ENCODE measurements at regions not wholly inside any gene's neighbourhood (a gene's known extent, or its start where the extent isn't known, plus 50 kb on each side); places are given as distances from the start of the nearest gene placed in this dataset.

GRCh38 chr4:104353481-104353880 is 141.2 kb downstream of the CXXC4 start:
- ChIA-PET CTCF (no interaction called here), POLR2A (no interaction called here)

GRCh38 chr4:104352211-104352610 is 142.5 kb downstream of the CXXC4 start:
- ATAC-seq (ENCODE audit: poor library complexity): no peak
- ChIA-PET CTCF (no interaction called here), POLR2A (no interaction called here)
- Mint-ChIP-seq H3K27ac (no peak overlapping the region), H3K4me1 (ENCODE audit: low read depth) (no peaks in the 10 kb centered on the region), H3K36me3 (ENCODE audit: low read depth) (no peaks in the 10 kb centered on the region), H3K4me3 (no peak overlapping the region), H3K27me3 (no peaks in the 10 kb centered on the region), H3K9me3 (peaks cover 28% of the 10 kb centered on the region)
- intact Hi-C loops (cut with DNase I, micrococcal nuclease): no loop called here
- no peak for DNase-seq
- Histone ChIP-seq H3K4me3 (ENCODE audit: low read length) (no peak overlapping the region), H3K27ac (ENCODE audit: low read depth in 1 of 2, low read length in 2 of 2) (no peak overlapping the region), H3K9me3 (ENCODE audit: control insufficient read depth in 1 of 2, insufficient read depth in 1 of 2, low read length in 2 of 2) (peaks cover 12 to 18% of the 10 kb centered on the region in 2 experiments), H3K27me3 (ENCODE audit: control insufficient read depth in 1 of 2, insufficient read depth in 2 of 2, low read length in 2 of 2) (no peaks in the 10 kb centered on the region), H3K4me1 (ENCODE audit: insufficient read depth, low read length) (no peaks in the 10 kb centered on the region), H3K36me3 (ENCODE audit: insufficient read depth, low read length) (no peaks in the 10 kb centered on the region)
- TF ChIP-seq CTCF (IDR thresholded peaks at IDR 0.05): no peak

More at GRCh38 chr4:104353481-104353880, 141.2 kb downstream of the CXXC4 start:
- Histone ChIP-seq H3K36me3 (ENCODE audit: insufficient read depth, low read length) (no peaks in the 10 kb centered on the region), H3K4me3 (ENCODE audit: low read length) (no peak overlapping the region), H3K27me3 (ENCODE audit: control insufficient read depth in 1 of 2, insufficient read depth in 2 of 2, low read length in 2 of 2) (no peaks in the 10 kb centered on the region), H3K27ac (ENCODE audit: low read depth in 1 of 2, low read length in 2 of 2) (no peak overlapping the region), H3K4me1 (ENCODE audit: insufficient read depth, low read length) (no peaks in the 10 kb centered on the region), H3K9me3 (ENCODE audit: control insufficient read depth in 1 of 2, insufficient read depth in 1 of 2, low read length in 2 of 2) (peaks cover 12 to 18% of the 10 kb centered on the region in 2 experiments)
- no peak overlapping the region for H3K27ac Mint-ChIP-seq
- ATAC-seq (ENCODE audit: poor library complexity): no peak
- no peaks in the 10 kb centered on the region for H3K36me3 Mint-ChIP-seq (ENCODE audit: low read depth)
- no peak for TF ChIP-seq CTCF (IDR thresholded peaks at IDR 0.05)
- no peak for DNase-seq
- H3K4me3 Mint-ChIP-seq: no peak overlapping the region
- no peaks in the 10 kb centered on the region for H3K4me1 Mint-ChIP-seq (ENCODE audit: low read depth)
- intact Hi-C loops (cut with DNase I, micrococcal nuclease): no loop called here
- peaks cover 25% of the 10 kb centered on the region for H3K9me3 Mint-ChIP-seq
- no peaks in the 10 kb centered on the region for H3K27me3 Mint-ChIP-seq

GRCh38 chr4:104351706-104352105 is 143.0 kb downstream of the CXXC4 start:
- Mint-ChIP-seq H3K27ac (no peak overlapping the region), H3K4me3 (no peak overlapping the region), H3K36me3 (ENCODE audit: low read depth) (no peaks in the 10 kb centered on the region), H3K27me3 (no peaks in the 10 kb centered on the region), H3K9me3 (peaks cover 26% of the 10 kb centered on the region), H3K4me1 (ENCODE audit: low read depth) (no peaks in the 10 kb centered on the region)
- intact Hi-C loops (cut with DNase I, micrococcal nuclease): no loop called here
- no peaks in the 10 kb centered on the region for H3K36me3 ChIP-seq (ENCODE audit: insufficient read depth, low read length)
- TF ChIP-seq CTCF (IDR thresholded peaks at IDR 0.05): no peak
- ChIA-PET POLR2A (no interaction called here), CTCF (no interaction called here)
- H3K27me3 ChIP-seq (ENCODE audit: control insufficient read depth in 1 of 2, insufficient read depth in 2 of 2, low read length in 2 of 2): no peaks in the 10 kb centered on the region
- H3K27ac ChIP-seq (ENCODE audit: low read depth in 1 of 2, low read length in 2 of 2): no peak overlapping the region
- DNase-seq: no peak
- H3K9me3 ChIP-seq (ENCODE audit: control insufficient read depth in 1 of 2, insufficient read depth in 1 of 2, low read length in 2 of 2): peaks cover 12 to 18% of the 10 kb centered on the region in 2 experiments
- H3K4me3 ChIP-seq (ENCODE audit: low read length): no peak overlapping the region
- no peak for ATAC-seq (ENCODE audit: poor library complexity)
- H3K4me1 ChIP-seq (ENCODE audit: insufficient read depth, low read length): no peaks in the 10 kb centered on the region

All from CD4-positive, alpha-beta T cell (primary cell).